ENCODE measurements at regions not wholly inside any gene's neighbourhood (a gene's known extent, or its start where the extent isn't known, plus 50 kb on each side); places are given as distances from the start of the nearest gene placed in this dataset.

DNA sequence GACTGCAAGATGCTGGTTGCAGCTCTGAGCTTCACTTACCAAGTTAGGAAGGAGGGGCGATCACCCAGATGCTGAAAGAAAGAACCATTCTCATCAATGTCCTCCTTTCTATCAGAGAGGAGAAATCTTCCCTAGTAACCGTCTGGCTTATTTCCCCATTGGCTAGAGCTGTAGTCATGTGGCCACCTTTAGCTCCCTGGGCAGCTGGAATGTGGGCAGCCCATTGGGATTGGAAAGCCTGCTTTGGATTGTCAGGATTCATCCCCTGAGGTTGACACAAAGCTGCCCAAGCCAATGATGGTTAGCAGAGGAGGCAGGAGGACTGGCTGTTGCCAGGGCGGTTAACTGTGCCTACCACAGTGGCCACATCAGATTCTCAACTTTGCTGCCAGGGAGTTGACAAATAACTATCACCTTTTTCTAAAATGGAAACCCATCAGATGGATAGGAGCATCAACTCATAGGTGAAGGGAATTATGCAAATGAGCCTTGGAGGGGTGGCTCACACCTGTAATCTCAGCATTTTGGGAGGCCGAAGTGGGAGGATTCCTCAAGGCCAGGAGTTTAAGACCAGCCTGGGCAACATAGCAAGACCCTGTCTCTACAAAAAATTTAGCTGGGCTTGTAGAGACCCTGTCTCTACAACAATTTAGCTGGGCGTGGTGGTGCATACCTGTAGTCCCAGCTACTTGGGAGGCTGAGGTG lies 206.4 kb upstream of the GALNT17 start:
- TF ChIP-seq EZH2phosphoT487 (conservative IDR thresholded peaks at IDR 0.05; ENCODE audit: low read length): no peak
- no peak overlapping the region for H3K4me3 ChIP-seq (ENCODE audit: insufficient read depth, low read length, poor library complexity, severe bottlenecking)
- H3K4me2 ChIP-seq (ENCODE audit: low read depth, low read length, poor library complexity, severe bottlenecking): no peak overlapping the region

DNA sequence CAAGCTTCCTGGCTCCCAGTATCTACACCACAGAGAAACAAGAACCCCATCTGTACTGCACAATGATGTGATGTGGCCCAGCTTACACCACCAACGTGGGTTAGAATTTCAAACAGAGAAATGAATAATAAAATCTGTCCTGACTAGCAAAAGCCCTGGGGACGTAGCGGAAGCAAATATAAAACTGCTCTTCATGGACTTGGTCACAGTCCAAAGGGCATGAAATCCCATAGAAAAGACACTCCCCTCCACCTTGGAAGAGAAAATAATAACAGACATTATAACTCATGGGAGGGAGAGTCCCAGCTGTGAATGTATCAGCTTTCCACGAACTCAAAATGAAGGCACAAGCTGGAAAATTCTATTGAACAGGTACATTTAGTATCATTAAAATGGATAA lies 205.3 kb upstream of the GALNT17 start:
- Histone ChIP-seq H3K79me2 (ENCODE audit: insufficient read depth, low read length) (no peaks in the 10 kb centered on the region), H3K9me3 (ENCODE audit: insufficient read depth, low read length) (no peaks in the 10 kb centered on the region), H4K20me1 (ENCODE audit: low read depth, low read length) (no peaks in the 10 kb centered on the region), H2AFZ (ENCODE audit: low read depth, low read length, severe bottlenecking) (no peak overlapping the region), H3K9ac (ENCODE audit: low read length) (no peak overlapping the region), H3K4me3 (ENCODE audit: insufficient read depth, low read length, poor library complexity, severe bottlenecking) (no peak overlapping the region), H3K4me2 (ENCODE audit: low read depth, low read length, poor library complexity, severe bottlenecking) (no peak overlapping the region), H3F3A (ENCODE audit: insufficient read depth) (no peaks in the 10 kb centered on the region), H3K27ac (ENCODE audit: low read depth, low read length) (no peak overlapping the region), H3K36me3 (ENCODE audit: low read length) (no peaks in the 10 kb centered on the region), H3K9me2 (replicated peaks; ENCODE audit: insufficient read depth, low read length) (no peaks in the 10 kb centered on the region), H3K27me3 (ENCODE audit: low read length) (no peaks in the 10 kb centered on the region)
- TF ChIP-seq EZH2phosphoT487 (conservative IDR thresholded peaks at IDR 0.05; ENCODE audit: low read length): no peak
- TF ChIP-seq, protein P1, sequence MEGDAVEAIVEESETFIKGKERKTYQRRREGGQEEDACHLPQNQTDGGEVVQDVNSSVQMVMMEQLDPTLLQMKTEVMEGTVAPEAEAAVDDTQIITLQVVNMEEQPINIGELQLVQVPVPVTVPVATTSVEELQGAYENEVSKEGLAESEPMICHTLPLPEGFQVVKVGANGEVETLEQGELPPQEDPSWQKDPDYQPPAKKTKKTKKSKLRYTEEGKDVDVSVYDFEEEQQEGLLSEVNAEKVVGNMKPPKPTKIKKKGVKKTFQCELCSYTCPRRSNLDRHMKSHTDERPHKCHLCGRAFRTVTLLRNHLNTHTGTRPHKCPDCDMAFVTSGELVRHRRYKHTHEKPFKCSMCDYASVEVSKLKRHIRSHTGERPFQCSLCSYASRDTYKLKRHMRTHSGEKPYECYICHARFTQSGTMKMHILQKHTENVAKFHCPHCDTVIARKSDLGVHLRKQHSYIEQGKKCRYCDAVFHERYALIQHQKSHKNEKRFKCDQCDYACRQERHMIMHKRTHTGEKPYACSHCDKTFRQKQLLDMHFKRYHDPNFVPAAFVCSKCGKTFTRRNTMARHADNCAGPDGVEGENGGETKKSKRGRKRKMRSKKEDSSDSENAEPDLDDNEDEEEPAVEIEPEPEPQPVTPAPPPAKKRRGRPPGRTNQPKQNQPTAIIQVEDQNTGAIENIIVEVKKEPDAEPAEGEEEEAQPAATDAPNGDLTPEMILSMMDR (IDR thresholded peaks at IDR 0.05; ENCODE audit: insufficient read depth, low read length, poor library complexity, severe bottlenecking): no peak

More for the DNA sequence above, 206.4 kb upstream of the GALNT17 start:
- no peak overlapping the region for H3K9ac ChIP-seq (ENCODE audit: low read length)
- H3K27ac ChIP-seq (ENCODE audit: low read depth, low read length): no peak overlapping the region
- H3K27me3 ChIP-seq (ENCODE audit: low read length): no peaks in the 10 kb centered on the region
- H3K9me2 ChIP-seq (replicated peaks; ENCODE audit: insufficient read depth, low read length): no peaks in the 10 kb centered on the region
- no peaks in the 10 kb centered on the region for H3F3A ChIP-seq (ENCODE audit: insufficient read depth)
- H4K20me1 ChIP-seq (ENCODE audit: low read depth, low read length): no peaks in the 10 kb centered on the region
- H3K79me2 ChIP-seq (ENCODE audit: insufficient read depth, low read length): no peaks in the 10 kb centered on the region
- H2AFZ ChIP-seq (ENCODE audit: low read depth, low read length, severe bottlenecking): no peak overlapping the region
- no peaks in the 10 kb centered on the region for H3K9me3 ChIP-seq (ENCODE audit: insufficient read depth, low read length)
- no peaks in the 10 kb centered on the region for H3K36me3 ChIP-seq (ENCODE audit: low read length)

DNA sequence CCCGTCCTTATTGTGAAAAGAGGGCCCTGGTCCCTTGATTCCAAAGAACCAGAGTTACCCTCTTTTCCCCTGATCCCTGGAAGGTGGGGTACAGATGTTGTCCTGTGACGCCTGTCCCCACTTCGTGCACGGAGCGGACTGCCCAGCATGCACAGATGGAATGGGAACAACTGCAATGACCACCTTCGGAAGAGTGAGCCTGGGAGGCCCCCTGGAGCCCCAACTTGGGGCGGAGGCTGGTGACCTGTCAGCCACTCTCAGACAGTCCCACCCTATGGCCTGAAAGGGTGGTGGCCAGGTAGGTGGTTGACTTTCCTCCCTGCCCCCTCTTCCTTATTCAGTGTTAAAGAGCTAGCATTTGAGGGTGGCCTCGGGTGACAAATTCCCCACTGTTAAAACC lies 196.6 kb upstream of the GALNT17 start:
- TF ChIP-seq, protein P1 (IDR thresholded peaks at IDR 0.05; ENCODE audit: insufficient read depth, low read length, poor library complexity, severe bottlenecking): no peak
- TF ChIP-seq EZH2phosphoT487 (conservative IDR thresholded peaks at IDR 0.05; ENCODE audit: low read length): no peak
- Histone ChIP-seq H4K20me1 (ENCODE audit: low read depth, low read length) (no peaks in the 10 kb centered on the region), H3K79me2 (ENCODE audit: insufficient read depth, low read length) (no peaks in the 10 kb centered on the region), H3K36me3 (ENCODE audit: low read length) (no peaks in the 10 kb centered on the region), H3K9ac (ENCODE audit: low read length) (no peak overlapping the region), H2AFZ (ENCODE audit: low read depth, low read length, severe bottlenecking) (no peak overlapping the region), H3K4me2 (ENCODE audit: low read depth, low read length, poor library complexity, severe bottlenecking) (no peak overlapping the region), H3K9me3 (ENCODE audit: insufficient read depth, low read length) (no peaks in the 10 kb centered on the region), H3K27ac (ENCODE audit: low read depth, low read length) (no peak overlapping the region), H3F3A (ENCODE audit: insufficient read depth) (no peaks in the 10 kb centered on the region), H3K27me3 (ENCODE audit: low read length) (no peaks in the 10 kb centered on the region), H3K4me3 (ENCODE audit: insufficient read depth, low read length, poor library complexity, severe bottlenecking) (no peak overlapping the region), H3K9me2 (replicated peaks; ENCODE audit: insufficient read depth, low read length) (no peaks in the 10 kb centered on the region)

DNA sequence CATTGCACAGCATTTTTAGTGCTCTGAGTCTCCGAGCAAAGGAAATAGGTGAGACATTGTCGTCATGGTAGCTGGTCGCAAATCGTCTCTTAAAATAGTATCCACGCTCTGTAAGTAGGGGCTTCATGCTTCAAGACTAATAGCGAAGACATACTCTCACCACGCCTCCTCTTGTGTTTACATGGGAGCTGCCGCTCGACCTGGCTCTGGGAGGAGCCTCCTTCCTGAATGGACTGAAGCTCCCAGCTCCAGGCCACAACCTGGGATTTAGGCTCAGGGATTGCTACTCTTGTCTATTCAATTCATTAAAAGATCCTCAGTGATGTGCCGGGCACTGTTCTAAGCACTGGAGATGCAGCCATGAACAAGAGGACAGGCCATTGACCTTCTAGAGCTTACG lies 196.1 kb upstream of the GALNT17 start:
- no peak for TF ChIP-seq EZH2phosphoT487 (conservative IDR thresholded peaks at IDR 0.05; ENCODE audit: low read length)
- TF ChIP-seq, protein P1 (IDR thresholded peaks at IDR 0.05; ENCODE audit: insufficient read depth, low read length, poor library complexity, severe bottlenecking): no peak
- H3K79me2 ChIP-seq (ENCODE audit: insufficient read depth, low read length): no peaks in the 10 kb centered on the region
- no peaks in the 10 kb centered on the region for H3K9me3 ChIP-seq (ENCODE audit: insufficient read depth, low read length)
- H3K4me3 ChIP-seq (ENCODE audit: insufficient read depth, low read length, poor library complexity, severe bottlenecking): no peak overlapping the region
- no peak overlapping the region for H3K4me2 ChIP-seq (ENCODE audit: low read depth, low read length, poor library complexity, severe bottlenecking)
- H3K27me3 ChIP-seq (ENCODE audit: low read length): no peaks in the 10 kb centered on the region
- no peak overlapping the region for H3K9ac ChIP-seq (ENCODE audit: low read length)
- no peaks in the 10 kb centered on the region for H4K20me1 ChIP-seq (ENCODE audit: low read depth, low read length)
- H3K27ac ChIP-seq (ENCODE audit: low read depth, low read length): no peak overlapping the region
- no peaks in the 10 kb centered on the region for H3K36me3 ChIP-seq (ENCODE audit: low read length)
- no peaks in the 10 kb centered on the region for H3K9me2 ChIP-seq (replicated peaks; ENCODE audit: insufficient read depth, low read length)
- no peaks in the 10 kb centered on the region for H3F3A ChIP-seq (ENCODE audit: insufficient read depth)
- no peak overlapping the region for H2AFZ ChIP-seq (ENCODE audit: low read depth, low read length, severe bottlenecking)
